ENCODE measurements at regions not wholly inside any gene's neighbourhood (a gene's known extent, or its start where the extent isn't known, plus 50 kb on each side); places are given as distances from the start of the nearest gene placed in this dataset.

DNA sequence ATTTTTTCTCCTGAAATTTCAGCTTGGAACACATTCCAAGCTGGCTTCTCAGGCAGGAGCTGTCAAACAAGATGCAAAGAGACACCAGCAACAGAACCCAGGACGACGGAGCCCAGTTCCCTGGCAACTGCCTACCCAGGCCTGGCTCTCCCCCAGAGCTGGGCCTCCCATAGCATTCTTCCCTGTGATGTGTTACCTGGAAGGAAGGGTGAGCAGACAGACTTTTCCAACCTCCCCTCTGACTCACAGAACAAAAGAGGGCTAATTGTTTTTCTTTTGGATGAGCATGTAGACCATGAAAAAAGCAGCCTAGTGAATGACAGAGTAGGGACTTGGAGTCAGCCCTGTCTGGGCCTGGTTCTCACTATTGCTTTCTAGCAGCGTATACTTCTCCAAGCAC, 55.3 kb upstream of the BMAL1 start:
- TF ChIP-seq, protein P1, sequence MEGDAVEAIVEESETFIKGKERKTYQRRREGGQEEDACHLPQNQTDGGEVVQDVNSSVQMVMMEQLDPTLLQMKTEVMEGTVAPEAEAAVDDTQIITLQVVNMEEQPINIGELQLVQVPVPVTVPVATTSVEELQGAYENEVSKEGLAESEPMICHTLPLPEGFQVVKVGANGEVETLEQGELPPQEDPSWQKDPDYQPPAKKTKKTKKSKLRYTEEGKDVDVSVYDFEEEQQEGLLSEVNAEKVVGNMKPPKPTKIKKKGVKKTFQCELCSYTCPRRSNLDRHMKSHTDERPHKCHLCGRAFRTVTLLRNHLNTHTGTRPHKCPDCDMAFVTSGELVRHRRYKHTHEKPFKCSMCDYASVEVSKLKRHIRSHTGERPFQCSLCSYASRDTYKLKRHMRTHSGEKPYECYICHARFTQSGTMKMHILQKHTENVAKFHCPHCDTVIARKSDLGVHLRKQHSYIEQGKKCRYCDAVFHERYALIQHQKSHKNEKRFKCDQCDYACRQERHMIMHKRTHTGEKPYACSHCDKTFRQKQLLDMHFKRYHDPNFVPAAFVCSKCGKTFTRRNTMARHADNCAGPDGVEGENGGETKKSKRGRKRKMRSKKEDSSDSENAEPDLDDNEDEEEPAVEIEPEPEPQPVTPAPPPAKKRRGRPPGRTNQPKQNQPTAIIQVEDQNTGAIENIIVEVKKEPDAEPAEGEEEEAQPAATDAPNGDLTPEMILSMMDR (IDR thresholded peaks at IDR 0.05): no peak
- no peaks in the 10 kb centered on the region for H3K4me1 ChIP-seq (ENCODE audit: control insufficient read depth in 1 of 2, insufficient read depth in 1 of 2, low read depth in 1 of 2, low read length in 1 of 2)
- H3K27ac ChIP-seq: no peak overlapping the region
- no peaks in the 10 kb centered on the region for H3K36me3 ChIP-seq
- H3K4me3 ChIP-seq (ENCODE audit: low read depth in 1 of 2, low read length in 1 of 2): no peak overlapping the region
- no peaks in the 10 kb centered on the region for H3K9me3 ChIP-seq
- H3K27me3 ChIP-seq: peaks cover 7% of the 10 kb centered on the region

DNA sequence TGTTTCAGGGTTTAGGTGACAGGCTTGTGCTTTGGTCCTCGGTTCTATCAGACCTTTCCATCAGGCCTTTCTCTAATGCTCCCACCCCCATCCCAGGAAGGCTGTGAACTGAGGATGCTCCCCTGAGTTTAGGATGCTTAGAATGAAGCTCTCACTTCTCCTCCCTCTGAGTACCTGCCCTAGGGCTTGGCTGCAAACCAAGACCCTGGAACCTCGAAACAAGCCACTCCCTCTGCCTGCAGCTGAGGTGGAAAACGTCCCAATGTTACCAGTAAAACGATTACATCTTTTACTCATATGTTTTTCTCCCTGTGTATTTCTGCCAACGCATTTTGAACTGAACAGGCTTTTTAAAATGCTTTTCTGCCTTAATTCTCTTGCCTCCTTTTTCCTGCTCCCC, 54.5 kb upstream of the BMAL1 start:
- H3K4me3 ChIP-seq (ENCODE audit: low read depth in 1 of 2, low read length in 1 of 2): no peak overlapping the region
- H3K4me1 ChIP-seq (ENCODE audit: control insufficient read depth in 1 of 2, insufficient read depth in 1 of 2, low read depth in 1 of 2, low read length in 1 of 2): no peaks in the 10 kb centered on the region
- TF ChIP-seq, protein P1 (IDR thresholded peaks at IDR 0.05): no peak
- H3K27me3 ChIP-seq: peaks cover 7% of the 10 kb centered on the region
- no peak overlapping the region for H3K27ac ChIP-seq
- H3K9me3 ChIP-seq: no peaks in the 10 kb centered on the region
- no peaks in the 10 kb centered on the region for H3K36me3 ChIP-seq

DNA sequence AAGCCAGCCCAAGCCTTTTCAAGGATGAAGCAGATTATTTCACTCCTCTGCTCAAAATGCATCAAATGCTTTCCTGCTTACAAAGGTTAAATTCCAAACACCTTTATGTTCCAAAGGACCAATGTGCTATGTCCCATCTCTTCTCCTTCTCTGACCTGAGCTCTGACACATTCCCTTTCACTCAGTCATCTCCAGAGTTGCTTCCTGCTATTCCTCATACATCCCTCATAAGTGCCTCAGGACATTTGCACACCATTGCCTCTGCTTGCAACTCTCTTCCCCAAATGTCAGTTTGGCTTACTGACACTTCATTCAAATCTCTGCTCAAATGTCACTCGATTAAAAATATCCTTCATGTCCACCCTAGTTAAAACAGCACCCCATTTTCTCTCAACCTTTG, 53.3 kb upstream of the BMAL1 start:
- Histone ChIP-seq H3K4me1 (ENCODE audit: control insufficient read depth in 1 of 2, insufficient read depth in 1 of 2, low read depth in 1 of 2, low read length in 1 of 2) (no peaks in the 10 kb centered on the region), H3K27ac (no peak overlapping the region), H3K36me3 (no peaks in the 10 kb centered on the region), H3K4me3 (ENCODE audit: low read depth in 1 of 2, low read length in 1 of 2) (no peak overlapping the region), H3K9me3 (no peaks in the 10 kb centered on the region), H3K27me3 (peaks cover 11% of the 10 kb centered on the region)
- TF ChIP-seq, protein P1 (IDR thresholded peaks at IDR 0.05): no peak

DNA sequence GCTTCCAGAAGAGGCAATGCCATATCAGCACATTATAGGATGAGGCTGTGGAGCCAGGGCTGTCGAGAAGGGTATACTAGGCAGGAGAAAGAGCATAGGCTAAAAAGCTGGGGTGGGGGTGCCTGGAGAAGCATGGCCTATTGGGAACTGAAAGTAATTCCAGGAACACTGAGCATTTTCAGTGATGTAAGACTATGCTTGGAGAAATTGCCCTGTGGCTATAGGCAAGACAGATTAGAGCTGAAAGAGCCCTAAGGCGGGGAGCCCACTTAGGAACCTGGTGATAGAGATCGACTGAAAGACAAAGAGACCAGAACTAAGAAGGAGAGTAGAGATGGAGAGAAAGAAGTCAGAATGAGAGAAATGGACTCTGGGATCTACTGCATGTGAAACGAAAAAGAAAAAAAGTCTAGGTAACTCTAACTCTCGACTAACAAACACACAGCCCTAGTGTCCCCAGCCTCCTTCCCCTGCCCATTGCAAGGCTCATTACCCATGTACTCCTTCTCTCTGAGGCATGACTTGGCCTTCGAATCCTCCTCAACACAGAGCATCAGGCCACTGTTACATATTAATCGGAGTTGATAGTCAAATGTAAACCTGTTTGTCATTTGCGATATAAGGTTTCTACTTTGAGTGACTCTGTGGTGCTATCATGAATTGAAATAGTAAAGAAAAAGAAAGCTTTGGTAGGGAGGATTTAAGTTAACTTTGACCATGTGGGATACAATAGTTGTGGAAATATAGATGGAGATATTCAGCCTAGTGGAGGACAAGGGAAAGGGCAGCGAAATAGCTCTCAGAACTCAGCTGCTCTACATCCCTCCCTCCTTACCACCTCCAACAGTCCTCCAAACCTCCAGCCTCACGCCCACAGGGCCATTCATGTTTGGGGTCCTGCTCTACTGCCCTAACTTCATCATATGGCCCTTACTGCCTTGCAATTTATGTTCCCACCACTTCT, 52.3 kb upstream of the BMAL1 start:
- no peaks in the 10 kb centered on the region for H3K36me3 ChIP-seq
- peaks cover 19% of the 10 kb centered on the region for H3K27me3 ChIP-seq
- no peak overlapping the region for H3K27ac ChIP-seq
- no peaks in the 10 kb centered on the region for H3K9me3 ChIP-seq
- TF ChIP-seq, protein P1 (IDR thresholded peaks at IDR 0.05): no peak
- no peak overlapping the region for H3K4me3 ChIP-seq (ENCODE audit: low read depth in 1 of 2, low read length in 1 of 2)
- H3K4me1 ChIP-seq (ENCODE audit: control insufficient read depth in 1 of 2, insufficient read depth in 1 of 2, low read depth in 1 of 2, low read length in 1 of 2): no peaks in the 10 kb centered on the region

DNA sequence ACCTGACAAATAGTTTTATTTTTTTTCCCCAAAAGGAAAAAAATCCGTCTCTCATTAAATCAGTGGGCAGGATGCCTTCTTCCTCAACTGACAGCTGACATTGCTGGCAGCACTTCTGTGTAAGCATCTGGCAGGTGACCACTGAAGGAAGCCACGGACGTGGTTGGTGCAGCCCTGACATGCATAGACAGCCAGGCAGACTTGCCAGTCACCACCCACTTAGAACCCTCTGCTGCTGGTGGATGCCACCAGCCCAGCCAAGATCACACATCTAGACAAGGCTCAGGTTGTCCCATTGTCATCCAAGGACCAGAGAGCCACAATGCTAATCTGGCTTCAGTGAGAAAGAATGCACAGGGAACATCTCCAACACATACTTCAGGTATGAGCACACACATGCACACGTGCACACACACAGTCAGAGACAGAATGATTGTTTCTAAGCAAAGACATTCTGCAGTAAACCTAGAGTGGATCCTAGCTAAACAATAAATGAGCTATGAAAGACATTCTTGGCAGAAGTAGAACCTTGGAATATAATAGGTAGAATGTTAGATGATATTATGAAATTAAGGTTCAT, 49.8 kb upstream of the BMAL1 start:
- H3K9me3 ChIP-seq: no peaks in the 10 kb centered on the region

More for the DNA sequence above, 49.8 kb upstream of the BMAL1 start:
- H3K27ac ChIP-seq: no peak overlapping the region
- no peaks in the 10 kb centered on the region for H3K4me1 ChIP-seq (ENCODE audit: control insufficient read depth in 1 of 2, insufficient read depth in 1 of 2, low read depth in 1 of 2, low read length in 1 of 2)
- H3K4me3 ChIP-seq (ENCODE audit: low read depth in 1 of 2, low read length in 1 of 2): no peak overlapping the region
- TF ChIP-seq, protein P1 (IDR thresholded peaks at IDR 0.05): no peak
- H3K36me3 ChIP-seq: no peaks in the 10 kb centered on the region
- H3K27me3 ChIP-seq: peaks cover 28% of the 10 kb centered on the region

Measured in neutrophil (primary cell).